ENCODE measurements at regions not wholly inside any gene's neighbourhood (a gene's known extent, or its start where the extent isn't known, plus 50 kb on each side); places are given as distances from the start of the nearest gene placed in this dataset.

DNA sequence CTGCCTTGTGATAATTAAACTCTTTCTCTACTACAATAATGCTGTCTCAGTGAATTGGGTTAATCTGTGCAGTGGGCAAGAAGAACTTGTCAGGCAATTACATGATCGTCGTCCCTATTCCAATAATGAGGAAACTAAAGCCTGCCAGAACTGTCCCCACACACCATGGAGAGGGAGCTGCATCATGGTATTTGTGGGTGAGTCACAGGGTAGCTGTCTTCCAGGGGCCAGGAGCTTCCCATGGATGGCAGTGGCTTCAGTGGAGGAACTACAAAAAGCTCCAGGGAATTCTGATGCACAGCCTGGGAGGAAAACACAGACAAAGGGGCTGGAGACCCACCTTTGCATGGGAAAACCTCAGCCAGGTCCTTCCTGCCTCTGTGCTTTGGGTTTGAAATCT is 83.3 kb upstream of the C16orf82 start (continued):
- TF ChIP-seq, protein P1, sequence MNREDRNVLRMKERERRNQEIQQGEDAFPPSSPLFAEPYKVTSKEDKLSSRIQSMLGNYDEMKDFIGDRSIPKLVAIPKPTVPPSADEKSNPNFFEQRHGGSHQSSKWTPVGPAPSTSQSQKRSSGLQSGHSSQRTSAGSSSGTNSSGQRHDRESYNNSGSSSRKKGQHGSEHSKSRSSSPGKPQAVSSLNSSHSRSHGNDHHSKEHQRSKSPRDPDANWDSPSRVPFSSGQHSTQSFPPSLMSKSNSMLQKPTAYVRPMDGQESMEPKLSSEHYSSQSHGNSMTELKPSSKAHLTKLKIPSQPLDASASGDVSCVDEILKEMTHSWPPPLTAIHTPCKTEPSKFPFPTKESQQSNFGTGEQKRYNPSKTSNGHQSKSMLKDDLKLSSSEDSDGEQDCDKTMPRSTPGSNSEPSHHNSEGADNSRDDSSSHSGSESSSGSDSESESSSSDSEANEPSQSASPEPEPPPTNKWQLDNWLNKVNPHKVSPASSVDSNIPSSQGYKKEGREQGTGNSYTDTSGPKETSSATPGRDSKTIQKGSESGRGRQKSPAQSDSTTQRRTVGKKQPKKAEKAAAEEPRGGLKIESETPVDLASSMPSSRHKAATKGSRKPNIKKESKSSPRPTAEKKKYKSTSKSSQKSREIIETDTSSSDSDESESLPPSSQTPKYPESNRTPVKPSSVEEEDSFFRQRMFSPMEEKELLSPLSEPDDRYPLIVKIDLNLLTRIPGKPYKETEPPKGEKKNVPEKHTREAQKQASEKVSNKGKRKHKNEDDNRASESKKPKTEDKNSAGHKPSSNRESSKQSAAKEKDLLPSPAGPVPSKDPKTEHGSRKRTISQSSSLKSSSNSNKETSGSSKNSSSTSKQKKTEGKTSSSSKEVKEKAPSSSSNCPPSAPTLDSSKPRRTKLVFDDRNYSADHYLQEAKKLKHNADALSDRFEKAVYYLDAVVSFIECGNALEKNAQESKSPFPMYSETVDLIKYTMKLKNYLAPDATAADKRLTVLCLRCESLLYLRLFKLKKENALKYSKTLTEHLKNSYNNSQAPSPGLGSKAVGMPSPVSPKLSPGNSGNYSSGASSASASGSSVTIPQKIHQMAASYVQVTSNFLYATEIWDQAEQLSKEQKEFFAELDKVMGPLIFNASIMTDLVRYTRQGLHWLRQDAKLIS (CRISPR knock-in tag; IDR thresholded peaks at IDR 0.05; ENCODE audit: borderline replicate concordance), result no peak
- TF ChIP-seq, protein P2, sequence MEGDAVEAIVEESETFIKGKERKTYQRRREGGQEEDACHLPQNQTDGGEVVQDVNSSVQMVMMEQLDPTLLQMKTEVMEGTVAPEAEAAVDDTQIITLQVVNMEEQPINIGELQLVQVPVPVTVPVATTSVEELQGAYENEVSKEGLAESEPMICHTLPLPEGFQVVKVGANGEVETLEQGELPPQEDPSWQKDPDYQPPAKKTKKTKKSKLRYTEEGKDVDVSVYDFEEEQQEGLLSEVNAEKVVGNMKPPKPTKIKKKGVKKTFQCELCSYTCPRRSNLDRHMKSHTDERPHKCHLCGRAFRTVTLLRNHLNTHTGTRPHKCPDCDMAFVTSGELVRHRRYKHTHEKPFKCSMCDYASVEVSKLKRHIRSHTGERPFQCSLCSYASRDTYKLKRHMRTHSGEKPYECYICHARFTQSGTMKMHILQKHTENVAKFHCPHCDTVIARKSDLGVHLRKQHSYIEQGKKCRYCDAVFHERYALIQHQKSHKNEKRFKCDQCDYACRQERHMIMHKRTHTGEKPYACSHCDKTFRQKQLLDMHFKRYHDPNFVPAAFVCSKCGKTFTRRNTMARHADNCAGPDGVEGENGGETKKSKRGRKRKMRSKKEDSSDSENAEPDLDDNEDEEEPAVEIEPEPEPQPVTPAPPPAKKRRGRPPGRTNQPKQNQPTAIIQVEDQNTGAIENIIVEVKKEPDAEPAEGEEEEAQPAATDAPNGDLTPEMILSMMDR (IDR thresholded peaks at IDR 0.05), result no peak
- TF ChIP-seq, protein P3, sequence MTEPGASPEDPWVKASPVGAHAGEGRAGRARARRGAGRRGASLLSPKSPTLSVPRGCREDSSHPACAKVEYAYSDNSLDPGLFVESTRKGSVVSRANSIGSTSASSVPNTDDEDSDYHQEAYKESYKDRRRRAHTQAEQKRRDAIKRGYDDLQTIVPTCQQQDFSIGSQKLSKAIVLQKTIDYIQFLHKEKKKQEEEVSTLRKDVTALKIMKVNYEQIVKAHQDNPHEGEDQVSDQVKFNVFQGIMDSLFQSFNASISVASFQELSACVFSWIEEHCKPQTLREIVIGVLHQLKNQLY (CRISPR knock-in tag; IDR thresholded peaks at IDR 0.05), result no peak
- TF ChIP-seq ZNF121 (CRISPR knock-in tag; IDR thresholded peaks at IDR 0.05), result no peak
- TF ChIP-seq FOXJ3 (CRISPR knock-in tag; IDR thresholded peaks at IDR 0.05; ENCODE audit: borderline replicate concordance), result no peak
- no peak for TF ChIP-seq OVOL2 (CRISPR knock-in tag; IDR thresholded peaks at IDR 0.05; ENCODE audit: borderline replicate concordance)

DNA sequence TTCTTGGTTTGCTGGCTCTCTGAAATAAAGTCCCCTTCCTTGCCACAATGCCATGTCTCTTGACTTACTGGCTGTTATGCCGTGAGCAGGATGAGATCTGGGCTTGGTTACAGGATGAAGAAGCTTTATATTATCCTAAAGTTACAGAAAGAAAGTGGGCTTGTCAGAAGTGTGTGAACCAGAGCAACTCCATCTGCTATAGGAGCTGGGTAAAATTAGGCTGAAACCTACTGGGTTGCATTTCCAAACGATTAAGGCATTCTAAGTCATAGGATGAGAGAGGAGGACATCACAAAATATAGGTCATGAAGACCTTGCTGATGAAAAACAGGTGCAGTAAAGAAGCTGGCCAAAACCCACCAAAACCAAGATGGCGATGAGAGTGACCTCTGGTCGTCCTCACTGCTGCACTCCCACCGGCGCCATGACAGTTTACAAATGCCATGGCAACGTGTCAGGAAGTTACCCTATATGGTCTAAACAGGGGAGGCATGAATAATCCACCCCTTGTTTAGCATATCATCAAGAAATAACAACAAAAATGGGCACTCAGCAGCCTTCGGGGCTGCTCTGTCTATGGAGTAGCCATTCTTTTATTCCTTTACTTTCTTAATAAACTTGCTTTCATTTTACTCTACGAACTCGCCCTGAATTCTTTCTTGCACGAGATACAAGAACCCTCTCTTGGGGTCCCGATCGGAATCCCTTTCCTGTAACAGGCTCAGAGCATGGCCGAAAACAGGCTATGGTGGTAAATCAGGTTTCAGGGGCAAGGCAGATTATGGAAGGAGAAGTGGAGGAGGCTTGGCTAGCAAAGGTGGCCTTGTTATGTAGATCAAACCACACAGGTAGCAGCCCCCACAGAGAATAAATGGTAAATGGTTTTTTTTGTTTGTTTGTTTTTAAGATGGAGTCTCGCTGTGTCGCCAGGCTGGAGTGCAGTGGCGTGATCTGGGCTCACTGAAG is 81.3 kb upstream of the C16orf82 start:
- Mint-ChIP-seq H3K4me3 (peak overlapping the region; percentile 56), H3K27ac (peak overlapping the region; percentile 99), H3K4me1 (peaks cover 49% of the 10 kb centered on the region), H3K9me3 (peaks cover 16% of the 10 kb centered on the region), H3K27me3 (ENCODE audit: low read depth) (peaks cover 6% of the 10 kb centered on the region; the same call in 1 of the 2 replicates), H3K36me3 (peaks cover 10% of the 10 kb centered on the region)
- ChIA-PET CTCF (interaction anchor here (1.3 kb wide), 1 partner anchor 96 kb away, joined by 4 read pairs; no protein-coding TSS in a partner anchor), POLR2A (no interaction called here)
- peak; percentile 37 for DNase-seq (ENCODE audit: low spot score)
- ATAC-seq, result peak; percentile 75
- TF ChIP-seq KAT7 (CRISPR knock-in tag; IDR thresholded peaks at IDR 0.05; ENCODE audit: borderline replicate concordance), result no peak
- no peak for TF ChIP-seq TEAD4 (CRISPR knock-in tag; IDR thresholded peaks at IDR 0.05)
- no peak for TF ChIP-seq NR1H2 (CRISPR knock-in tag; IDR thresholded peaks at IDR 0.05)
- TF ChIP-seq, protein P4, sequence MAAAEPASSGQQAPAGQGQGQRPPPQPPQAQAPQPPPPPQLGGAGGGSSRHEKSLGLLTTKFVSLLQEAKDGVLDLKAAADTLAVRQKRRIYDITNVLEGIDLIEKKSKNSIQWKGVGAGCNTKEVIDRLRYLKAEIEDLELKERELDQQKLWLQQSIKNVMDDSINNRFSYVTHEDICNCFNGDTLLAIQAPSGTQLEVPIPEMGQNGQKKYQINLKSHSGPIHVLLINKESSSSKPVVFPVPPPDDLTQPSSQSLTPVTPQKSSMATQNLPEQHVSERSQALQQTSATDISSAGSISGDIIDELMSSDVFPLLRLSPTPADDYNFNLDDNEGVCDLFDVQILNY (CRISPR knock-in tag; IDR thresholded peaks at IDR 0.05), result no peak
- TF ChIP-seq MYBL2 (CRISPR knock-in tag; IDR thresholded peaks at IDR 0.05), result no peak
- TF ChIP-seq, protein P5, sequence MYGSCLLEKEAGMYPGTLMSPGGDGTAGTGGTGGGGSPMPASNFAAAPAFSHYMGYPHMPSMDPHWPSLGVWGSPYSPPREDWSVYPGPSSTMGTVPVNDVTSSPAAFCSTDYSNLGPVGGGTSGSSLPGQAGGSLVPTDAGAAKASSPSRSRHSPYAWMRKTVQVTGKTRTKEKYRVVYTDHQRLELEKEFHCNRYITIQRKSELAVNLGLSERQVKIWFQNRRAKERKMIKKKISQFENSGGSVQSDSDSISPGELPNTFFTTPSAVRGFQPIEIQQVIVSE (CRISPR knock-in tag; IDR thresholded peaks at IDR 0.05; ENCODE audit: borderline replicate concordance), result no peak
- TF ChIP-seq, protein P6, sequence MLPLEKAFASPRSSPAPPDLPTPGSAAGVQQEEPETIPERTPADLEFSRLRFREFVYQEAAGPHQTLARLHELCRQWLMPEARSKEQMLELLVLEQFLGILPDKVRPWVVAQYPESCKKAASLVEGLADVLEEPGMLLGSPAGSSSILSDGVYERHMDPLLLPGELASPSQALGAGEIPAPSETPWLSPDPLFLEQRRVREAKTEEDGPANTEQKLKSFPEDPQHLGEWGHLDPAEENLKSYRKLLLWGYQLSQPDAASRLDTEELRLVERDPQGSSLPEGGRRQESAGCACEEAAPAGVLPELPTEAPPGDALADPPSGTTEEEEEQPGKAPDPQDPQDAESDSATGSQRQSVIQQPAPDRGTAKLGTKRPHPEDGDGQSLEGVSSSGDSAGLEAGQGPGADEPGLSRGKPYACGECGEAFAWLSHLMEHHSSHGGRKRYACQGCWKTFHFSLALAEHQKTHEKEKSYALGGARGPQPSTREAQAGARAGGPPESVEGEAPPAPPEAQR (CRISPR knock-in tag; IDR thresholded peaks at IDR 0.05), result no peak
- TF ChIP-seq, protein P7, sequence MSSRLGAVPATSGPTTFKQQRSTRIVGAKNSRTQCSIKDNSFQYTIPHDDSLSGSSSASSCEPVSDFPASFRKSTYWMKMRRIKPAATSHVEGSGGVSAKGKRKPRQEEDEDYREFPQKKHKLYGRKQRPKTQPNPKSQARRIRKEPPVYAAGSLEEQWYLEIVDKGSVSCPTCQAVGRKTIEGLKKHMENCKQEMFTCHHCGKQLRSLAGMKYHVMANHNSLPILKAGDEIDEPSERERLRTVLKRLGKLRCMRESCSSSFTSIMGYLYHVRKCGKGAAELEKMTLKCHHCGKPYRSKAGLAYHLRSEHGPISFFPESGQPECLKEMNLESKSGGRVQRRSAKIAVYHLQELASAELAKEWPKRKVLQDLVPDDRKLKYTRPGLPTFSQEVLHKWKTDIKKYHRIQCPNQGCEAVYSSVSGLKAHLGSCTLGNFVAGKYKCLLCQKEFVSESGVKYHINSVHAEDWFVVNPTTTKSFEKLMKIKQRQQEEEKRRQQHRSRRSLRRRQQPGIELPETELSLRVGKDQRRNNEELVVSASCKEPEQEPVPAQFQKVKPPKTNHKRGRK (CRISPR knock-in tag; IDR thresholded peaks at IDR 0.05; ENCODE audit: borderline replicate concordance), result no peak
- TF ChIP-seq, protein P8, sequence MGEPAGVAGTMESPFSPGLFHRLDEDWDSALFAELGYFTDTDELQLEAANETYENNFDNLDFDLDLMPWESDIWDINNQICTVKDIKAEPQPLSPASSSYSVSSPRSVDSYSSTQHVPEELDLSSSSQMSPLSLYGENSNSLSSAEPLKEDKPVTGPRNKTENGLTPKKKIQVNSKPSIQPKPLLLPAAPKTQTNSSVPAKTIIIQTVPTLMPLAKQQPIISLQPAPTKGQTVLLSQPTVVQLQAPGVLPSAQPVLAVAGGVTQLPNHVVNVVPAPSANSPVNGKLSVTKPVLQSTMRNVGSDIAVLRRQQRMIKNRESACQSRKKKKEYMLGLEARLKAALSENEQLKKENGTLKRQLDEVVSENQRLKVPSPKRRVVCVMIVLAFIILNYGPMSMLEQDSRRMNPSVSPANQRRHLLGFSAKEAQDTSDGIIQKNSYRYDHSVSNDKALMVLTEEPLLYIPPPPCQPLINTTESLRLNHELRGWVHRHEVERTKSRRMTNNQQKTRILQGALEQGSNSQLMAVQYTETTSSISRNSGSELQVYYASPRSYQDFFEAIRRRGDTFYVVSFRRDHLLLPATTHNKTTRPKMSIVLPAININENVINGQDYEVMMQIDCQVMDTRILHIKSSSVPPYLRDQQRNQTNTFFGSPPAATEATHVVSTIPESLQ (CRISPR knock-in tag; IDR thresholded peaks at IDR 0.05), result no peak
- no peak for TF ChIP-seq ZNF423 (CRISPR knock-in tag; IDR thresholded peaks at IDR 0.05)
- TF ChIP-seq, protein P9, sequence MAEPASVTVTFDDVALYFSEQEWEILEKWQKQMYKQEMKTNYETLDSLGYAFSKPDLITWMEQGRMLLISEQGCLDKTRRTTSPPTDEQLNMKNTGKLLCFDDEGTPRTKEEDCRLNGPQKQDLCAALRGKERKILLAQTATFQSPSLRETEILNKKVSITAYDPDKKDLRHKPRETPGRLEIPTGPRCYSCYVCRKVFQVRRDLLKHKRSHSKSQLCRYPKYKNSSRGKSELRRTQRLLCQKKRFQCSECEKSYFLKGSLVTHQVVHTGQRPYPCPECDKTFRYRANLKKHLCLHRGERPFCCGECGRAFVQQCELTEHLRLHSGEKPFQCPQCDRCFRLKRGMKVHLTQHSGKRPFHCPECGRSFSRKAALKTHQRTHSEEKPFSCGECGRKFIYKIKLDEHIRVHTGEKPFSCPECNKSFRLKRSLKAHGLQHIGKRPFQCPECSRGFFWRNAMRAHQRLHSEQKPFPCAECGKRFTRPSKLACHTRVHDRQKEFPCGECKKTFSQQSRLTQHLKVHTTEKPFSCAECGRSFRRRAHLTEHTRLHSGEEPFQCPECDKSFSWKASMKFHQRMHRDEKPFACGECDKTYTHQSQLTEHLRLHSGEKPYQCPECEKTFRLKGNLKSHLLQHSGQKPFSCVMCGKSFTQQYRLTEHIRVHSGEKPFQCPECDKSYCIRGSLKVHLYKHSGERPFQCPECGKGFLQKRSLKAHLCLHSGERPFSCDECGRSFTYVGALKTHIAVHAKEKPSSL (CRISPR knock-in tag; conservative IDR thresholded peaks at IDR 0.05), result no peak
